NCI-H82 (cell line): ENCODE measurements at regions not wholly inside any gene's neighbourhood (a gene's known extent, or its start where the extent isn't known, plus 50 kb on each side); places are given as distances from the start of the nearest gene placed in this dataset.

Experiments
- DNase-seq: peaks from one replicate; lab custom pipeline; 2025; lab: John Stamatoyannopoulos, UW

GRCh38 chr4:167290678-167291077 is 56.4 kb upstream of the SPOCK3 start:
- peak; percentile 14 for DNase-seq

- no peak for DNase-seq
These were observed 74.6 kb upstream of the SPOCK3 start for GRCh38 chr4:167308876-167309275.

GRCh38 chr4:167321299-167321698 is 87.0 kb upstream of the SPOCK3 start:
- no peak for DNase-seq

- no peak for DNase-seq
These were observed 105.5 kb upstream of the SPOCK3 start for GRCh38 chr4:167339781-167340180.

- no peak for DNase-seq
These were observed 125.4 kb upstream of the SPOCK3 start for GRCh38 chr4:167359711-167360110.

GRCh38 chr4:167379076-167379835 is 145.0 kb upstream of the SPOCK3 start:
- DNase-seq = no peak

GRCh38 chr4:167380964-167381363 is 146.7 kb upstream of the SPOCK3 start:
- no peak for DNase-seq

GRCh38 chr4:167383291-167383690 is 149.0 kb upstream of the SPOCK3 start:
- DNase-seq = peak; percentile 57

GRCh38 chr4:167397586-167397985 is 163.3 kb upstream of the SPOCK3 start:
- no peak for DNase-seq

- DNase-seq = no peak
These were observed 164.9 kb upstream of the SPOCK3 start for GRCh38 chr4:167399201-167399600.

- DNase-seq = no peak
These were observed 171.9 kb upstream of the SPOCK3 start for GRCh38 chr4:167406181-167406580.

GRCh38 chr4:167415461-167415860 is 181.2 kb upstream of the SPOCK3 start:
- no peak for DNase-seq

- DNase-seq = no peak
These were observed 185.3 kb upstream of the SPOCK3 start for GRCh38 chr4:167419468-167420140.

- DNase-seq = peak; percentile 54
These were observed 186.9 kb upstream of the SPOCK3 start for GRCh38 chr4:167421201-167421600.

GRCh38 chr4:167424341-167425256 is 190.3 kb upstream of the SPOCK3 start:
- no peak for DNase-seq

GRCh38 chr4:167428156-167428555 is 193.9 kb upstream of the SPOCK3 start:
- no peak for DNase-seq

- no peak for DNase-seq
These were observed 197.1 kb upstream of the SPOCK3 start for GRCh38 chr4:167431371-167431770.

GRCh38 chr4:167435786-167436185 is 201.5 kb upstream of the SPOCK3 start:
- DNase-seq = no peak

GRCh38 chr4:167443841-167444240 is 209.5 kb upstream of the SPOCK3 start:
- DNase-seq = no peak

GRCh38 chr4:167452922-167453430 is 218.7 kb upstream of the SPOCK3 start:
- DNase-seq = peak; percentile 80

GRCh38 chr4:167456619-167457018 is 222.3 kb upstream of the SPOCK3 start:
- DNase-seq = no peak

GRCh38 chr4:167469436-167469835 is 235.1 kb upstream of the SPOCK3 start:
- DNase-seq = no peak
